ENCODE measurements at regions not wholly inside any gene's neighbourhood (a gene's known extent, or its start where the extent isn't known, plus 50 kb on each side); places are given as distances from the start of the nearest gene placed in this dataset.

DNA sequence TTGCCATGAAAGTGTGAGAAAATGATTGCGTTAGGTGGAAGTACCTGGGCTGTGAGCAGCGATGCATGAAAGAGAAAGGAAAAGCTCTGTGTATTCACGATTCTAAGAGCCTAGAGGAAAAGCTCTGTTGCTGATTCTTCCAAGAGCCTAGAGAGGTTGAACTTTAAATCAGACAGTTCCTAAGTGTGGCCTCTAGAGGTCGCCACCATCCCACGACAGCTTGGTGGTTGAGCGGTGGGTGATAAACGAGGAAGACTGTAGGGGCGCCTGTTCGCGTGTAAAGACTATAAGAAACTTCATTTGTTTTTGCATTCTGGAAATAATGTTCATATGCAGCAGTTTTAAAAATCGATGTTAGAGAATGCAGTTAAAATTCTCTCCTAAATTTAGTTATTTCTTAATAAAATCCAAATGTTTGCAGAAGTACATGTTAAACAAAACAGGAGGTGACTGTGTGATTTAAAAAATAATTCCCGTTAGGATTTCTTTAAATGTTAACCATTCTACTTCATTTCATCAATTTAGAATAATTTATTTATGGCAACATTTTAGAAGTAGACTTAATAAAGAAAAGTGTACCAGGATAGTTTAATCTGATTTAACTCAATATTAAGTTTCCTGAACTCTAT, 107.7 kb downstream of the TENT4A start:
- Histone ChIP-seq H3K4me3 (no peak overlapping the region), H3K36me3 (no peaks in the 10 kb centered on the region), H3K4me1 (peaks cover under 1 to 4% of the 10 kb centered on the region in 2 donors), H3K27ac (no peak overlapping the region), H3K9me3 (no peaks in the 10 kb centered on the region), H3K27me3 (no peaks in the 10 kb centered on the region)
- TF ChIP-seq, protein P1, sequence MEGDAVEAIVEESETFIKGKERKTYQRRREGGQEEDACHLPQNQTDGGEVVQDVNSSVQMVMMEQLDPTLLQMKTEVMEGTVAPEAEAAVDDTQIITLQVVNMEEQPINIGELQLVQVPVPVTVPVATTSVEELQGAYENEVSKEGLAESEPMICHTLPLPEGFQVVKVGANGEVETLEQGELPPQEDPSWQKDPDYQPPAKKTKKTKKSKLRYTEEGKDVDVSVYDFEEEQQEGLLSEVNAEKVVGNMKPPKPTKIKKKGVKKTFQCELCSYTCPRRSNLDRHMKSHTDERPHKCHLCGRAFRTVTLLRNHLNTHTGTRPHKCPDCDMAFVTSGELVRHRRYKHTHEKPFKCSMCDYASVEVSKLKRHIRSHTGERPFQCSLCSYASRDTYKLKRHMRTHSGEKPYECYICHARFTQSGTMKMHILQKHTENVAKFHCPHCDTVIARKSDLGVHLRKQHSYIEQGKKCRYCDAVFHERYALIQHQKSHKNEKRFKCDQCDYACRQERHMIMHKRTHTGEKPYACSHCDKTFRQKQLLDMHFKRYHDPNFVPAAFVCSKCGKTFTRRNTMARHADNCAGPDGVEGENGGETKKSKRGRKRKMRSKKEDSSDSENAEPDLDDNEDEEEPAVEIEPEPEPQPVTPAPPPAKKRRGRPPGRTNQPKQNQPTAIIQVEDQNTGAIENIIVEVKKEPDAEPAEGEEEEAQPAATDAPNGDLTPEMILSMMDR (IDR thresholded peaks at IDR 0.05 in 4 of 5, conservative IDR thresholded peaks at IDR 0.05 in 1 of 5) = peak; percentile 16 to 72 (median 45)
- no peak for TF ChIP-seq POLR2A (IDR thresholded peaks at IDR 0.05)
- ATAC-seq (no peak), DNase-seq (no peak)
- in situ Hi-C loops (cut with MboI; ENCODE audit: low sequenced_read_pairs in 4 of 4) (no loop called here), intact Hi-C loops (cut with DNase I; ENCODE audit: low total_unique reads) (loop anchor here (5.0 to 10.0 kb wide), 2 partner anchors 571 to 694 kb away; no protein-coding TSS in a partner anchor)

DNA sequence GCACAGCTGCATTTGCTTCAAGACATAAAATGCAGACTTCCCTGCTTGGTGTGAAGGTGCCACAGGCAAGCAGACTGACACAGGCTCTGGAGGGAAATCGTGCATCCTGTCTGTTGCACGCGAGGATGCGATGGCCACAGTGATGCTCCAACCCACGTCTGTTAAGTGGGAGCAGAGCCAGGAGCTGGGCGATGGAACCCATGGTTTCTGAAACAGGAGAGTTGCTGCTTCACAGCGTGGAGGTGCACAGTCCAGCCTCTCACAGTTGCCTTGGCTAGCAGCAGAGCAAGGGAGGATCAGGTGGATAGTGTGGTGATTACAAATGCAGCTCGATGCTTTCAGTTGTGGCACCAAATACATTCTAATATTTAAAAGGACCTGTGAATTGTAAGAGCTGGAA, 108.8 kb downstream of the TENT4A start:
- H3K27me3 ChIP-seq = no peaks in the 10 kb centered on the region
- H3K27ac ChIP-seq = no peak overlapping the region
- no peak for ATAC-seq
- in situ Hi-C loops (cut with MboI; ENCODE audit: low sequenced_read_pairs in 4 of 4) (no loop called here), intact Hi-C loops (cut with DNase I; ENCODE audit: low total_unique reads) (loop anchor here (5.0 to 10.0 kb wide), 2 partner anchors 570 to 693 kb away; no protein-coding TSS in a partner anchor)
- no peaks in the 10 kb centered on the region for H3K36me3 ChIP-seq
- H3K4me3 ChIP-seq = no peak overlapping the region
- no peaks in the 10 kb centered on the region for H3K9me3 ChIP-seq
- H3K4me1 ChIP-seq = peaks cover 4 to 6% of the 10 kb centered on the region in 2 donors
- no peak for TF ChIP-seq POLR2A (IDR thresholded peaks at IDR 0.05)
- TF ChIP-seq, protein P1 (IDR thresholded peaks at IDR 0.05 in 4 of 5, conservative IDR thresholded peaks at IDR 0.05 in 1 of 5) = no peak
- no peak for DNase-seq

DNA sequence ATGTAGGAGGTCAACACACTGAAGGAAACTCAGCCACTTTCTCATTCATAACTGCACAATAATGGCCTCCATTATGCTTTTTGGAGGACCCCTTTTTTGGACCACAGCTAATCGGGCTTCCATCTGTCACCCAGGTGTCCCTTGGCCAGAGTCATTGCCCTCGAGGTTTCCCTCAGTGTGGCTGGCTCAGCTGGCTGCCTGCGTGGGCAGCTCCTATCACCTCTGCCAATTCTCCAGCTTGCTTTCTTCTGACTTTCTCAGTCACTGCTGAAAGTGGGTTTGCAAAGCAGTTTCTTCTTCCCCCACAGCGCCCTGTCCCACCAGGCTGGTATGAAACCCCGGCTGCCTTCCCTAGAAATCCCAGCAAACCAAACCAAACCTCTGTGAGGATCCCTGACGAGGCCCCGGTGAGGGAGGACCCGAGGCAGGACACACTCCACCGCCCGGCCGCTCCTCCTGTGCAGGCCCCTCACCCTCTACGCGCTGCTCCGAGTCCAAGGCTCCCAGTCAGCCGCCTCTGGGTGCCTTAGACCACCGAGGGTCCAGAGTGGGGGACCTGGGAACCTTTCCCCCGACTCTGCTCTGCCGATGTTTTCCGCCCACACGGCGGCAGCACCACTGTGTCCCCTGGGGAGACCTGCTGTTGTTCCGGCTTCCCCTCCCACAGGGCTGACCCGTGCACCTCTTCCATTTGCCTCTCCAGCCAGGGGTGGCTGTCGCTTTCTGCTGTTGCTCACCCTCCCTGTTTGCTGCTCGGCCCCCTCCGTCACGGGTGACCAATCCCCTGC, 109.5 kb downstream of the TENT4A start:
- peaks cover 4 to 6% of the 10 kb centered on the region in 2 donors for H3K4me1 ChIP-seq
- no peak overlapping the region for H3K27ac ChIP-seq
- H3K36me3 ChIP-seq = no peaks in the 10 kb centered on the region
- DNase-seq (no peak), ATAC-seq (no peak)
- H3K9me3 ChIP-seq = no peaks in the 10 kb centered on the region
- no peaks in the 10 kb centered on the region for H3K27me3 ChIP-seq
- in situ Hi-C loops (cut with MboI; ENCODE audit: low sequenced_read_pairs in 4 of 4) (no loop called here), intact Hi-C loops (cut with DNase I; ENCODE audit: low total_unique reads) (loop anchor here (5.0 to 10.0 kb wide), 2 partner anchors 570 to 692 kb away; no protein-coding TSS in a partner anchor)
- TF ChIP-seq, protein P1 (IDR thresholded peaks at IDR 0.05 in 4 of 5, conservative IDR thresholded peaks at IDR 0.05 in 1 of 5) = no peak
- H3K4me3 ChIP-seq = no peak overlapping the region

DNA sequence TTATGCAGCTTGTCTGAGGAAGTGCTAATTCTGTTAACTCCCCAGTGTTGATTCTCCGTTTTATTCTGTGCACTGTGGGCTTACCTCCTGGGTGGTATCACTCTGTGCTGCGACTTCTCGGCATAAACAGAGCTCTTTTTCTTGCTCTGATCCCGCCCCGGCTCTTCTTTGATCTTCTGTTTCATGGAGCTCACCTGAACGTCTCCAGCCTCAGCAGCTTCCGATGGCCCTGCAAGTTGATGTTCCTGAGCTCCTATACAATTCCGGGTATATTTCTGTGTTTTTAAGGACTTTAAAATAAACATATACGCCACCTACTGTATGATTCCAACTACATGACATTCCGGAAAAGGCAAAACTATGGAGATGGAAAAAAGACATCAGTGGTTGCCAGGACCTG, 110.8 kb downstream of the TENT4A start:
- ATAC-seq (no peak), DNase-seq (no peak)
- Histone ChIP-seq H3K4me3 (no peak overlapping the region), H3K4me1 (peaks cover 4 to 6% of the 10 kb centered on the region in 2 donors), H3K9me3 (no peaks in the 10 kb centered on the region), H3K36me3 (no peaks in the 10 kb centered on the region), H3K27ac (no peak overlapping the region), H3K27me3 (no peaks in the 10 kb centered on the region)
- in situ Hi-C loops (cut with MboI; ENCODE audit: low sequenced_read_pairs in 4 of 4) = no loop called here
- TF ChIP-seq POLR2A (IDR thresholded peaks at IDR 0.05) = no peak
- TF ChIP-seq, protein P1 (IDR thresholded peaks at IDR 0.05 in 4 of 5, conservative IDR thresholded peaks at IDR 0.05 in 1 of 5) = no peak
- intact Hi-C loops (cut with DNase I; ENCODE audit: low total_unique reads) = loop anchor here (5.0 to 10.0 kb wide), 2 partner anchors 568 to 691 kb away; no protein-coding TSS in a partner anchor

All from gastrocnemius medialis (tissue), 4 donors.